Calu3 (cell line): ENCODE measurements at regions not wholly inside any gene's neighbourhood (a gene's known extent, or its start where the extent isn't known, plus 50 kb on each side); places are given as distances from the start of the nearest gene placed in this dataset.

Source experiments
- BruUV-seq: library from RNA; stranded (reverse); fragments of 400-500 nt; replicated peaks from 2 replicates; lab custom pipeline; 2021; lab: Mats Ljungman, UMichigan
- CTCF ChIA-PET: fragments of 300-600 bp; sonication (Branson Sonifier 250); formaldehyde crosslinking; loops from one replicate; lab custom pipeline; 2022; ENCODE audit warnings: antibody characterized with exemption; lab: Charles Lee
- DNase-seq: peaks from one replicate; pipeline ENCODE4 v3.0.0; 2022
- H3K27ac Mint-ChIP-seq: one replicate; pipeline ENCODE4 v1.8.0; 2022; ENCODE audit warnings: mixed read lengths; ENCODE audit not compliant: unreplicated experiment
- H3K27me3 Mint-ChIP-seq: one replicate; pipeline ENCODE4 v1.8.0; 2022; ENCODE audit warnings: mixed read lengths; ENCODE audit not compliant: unreplicated experiment
- H3K36me3 Mint-ChIP-seq: one replicate; pipeline ENCODE4 v1.8.0; 2022; ENCODE audit warnings: mild to moderate bottlenecking, moderate library complexity, mixed read lengths; ENCODE audit not compliant: insufficient read depth, unreplicated experiment
- H3K4me1 Mint-ChIP-seq: one replicate; pipeline ENCODE4 v1.8.0; 2022; ENCODE audit warnings: mild to moderate bottlenecking, low read depth, mixed read lengths; ENCODE audit not compliant: unreplicated experiment
- H3K4me3 Mint-ChIP-seq: one replicate; pipeline ENCODE4 v1.8.0; 2022; ENCODE audit warnings: mild to moderate bottlenecking, low read depth, moderate library complexity, mixed read lengths; ENCODE audit not compliant: unreplicated experiment
- H3K9me3 Mint-ChIP-seq: one replicate; pipeline ENCODE4 v1.8.0; 2022; ENCODE audit warnings: low read depth, mixed read lengths; ENCODE audit not compliant: unreplicated experiment
- intact Hi-C: fragments of 100-400 bp; cut with micrococcal nuclease; formaldehyde crosslinking; loops from one replicate; pipeline ENCODE4 v1.10.0; 2022; ENCODE audit not compliant: unreplicated experiment
- TF ChIP-seq, protein P1 (sequence below): fragments of 200-600 bp; IDR thresholded peaks from one replicate; pipeline ENCODE4 v1.8.0; 2022; ENCODE audit warnings: antibody characterized with exemption; ENCODE audit not compliant: unreplicated experiment

DNA sequence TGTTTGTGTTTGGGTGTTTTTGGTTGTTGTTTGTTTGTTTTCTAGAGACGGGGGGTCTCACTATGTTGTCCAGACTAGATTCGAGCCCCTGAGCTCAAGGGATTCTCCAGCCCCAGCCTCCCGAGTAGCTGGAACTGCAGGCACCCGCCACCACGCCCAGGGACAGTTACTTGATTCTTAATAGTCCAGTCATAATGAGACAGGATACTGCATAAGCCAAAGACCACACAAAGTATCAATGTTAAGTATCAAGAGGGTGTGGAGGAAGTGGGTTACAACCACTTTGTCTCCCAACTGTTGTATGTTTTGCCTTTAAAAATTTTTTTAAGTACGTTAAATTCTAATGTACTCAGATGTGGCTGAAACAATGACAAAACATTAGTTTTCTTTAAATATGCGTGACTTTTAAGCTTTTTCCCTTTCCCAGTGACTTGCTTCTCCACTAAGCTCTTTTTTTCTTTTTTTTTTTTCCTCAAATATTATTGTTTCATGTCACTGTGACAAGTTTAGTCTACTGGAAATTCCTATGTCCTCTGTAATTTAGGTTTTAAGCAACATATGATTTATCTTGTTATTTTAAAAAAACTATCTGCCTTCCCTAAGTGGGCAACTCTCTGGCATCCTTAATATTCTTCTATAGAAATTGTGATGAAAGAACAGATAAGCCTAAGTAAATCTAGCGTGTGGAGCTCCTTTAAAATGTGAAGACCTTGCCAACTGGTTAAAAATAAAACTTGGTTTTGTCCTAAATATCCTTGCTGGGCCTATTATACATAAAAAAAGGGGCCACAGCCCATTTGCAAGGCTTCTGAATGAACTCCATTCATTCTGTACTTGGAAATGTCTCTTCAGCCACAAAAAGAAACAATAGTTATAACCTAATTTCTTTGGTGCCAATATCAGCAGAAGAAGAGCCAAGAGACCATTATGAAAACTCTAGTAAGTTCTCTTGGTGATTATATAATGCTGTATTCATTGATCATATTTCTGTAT, 56.2 kb upstream of the DPH5 start:
- Mint-ChIP-seq H3K27me3 (no peaks in the 10 kb centered on the region), H3K4me3 (no peak overlapping the region), H3K4me1 (no peaks in the 10 kb centered on the region), H3K9me3 (no peaks in the 10 kb centered on the region), H3K27ac (no peak overlapping the region), H3K36me3 (peaks cover 5% of the 10 kb centered on the region)
- intact Hi-C loops = no loop called here
- no TSS peak for BruUV-seq
- no peak for DNase-seq
- CTCF ChIA-PET = no interaction called here
- TF ChIP-seq, protein P1, sequence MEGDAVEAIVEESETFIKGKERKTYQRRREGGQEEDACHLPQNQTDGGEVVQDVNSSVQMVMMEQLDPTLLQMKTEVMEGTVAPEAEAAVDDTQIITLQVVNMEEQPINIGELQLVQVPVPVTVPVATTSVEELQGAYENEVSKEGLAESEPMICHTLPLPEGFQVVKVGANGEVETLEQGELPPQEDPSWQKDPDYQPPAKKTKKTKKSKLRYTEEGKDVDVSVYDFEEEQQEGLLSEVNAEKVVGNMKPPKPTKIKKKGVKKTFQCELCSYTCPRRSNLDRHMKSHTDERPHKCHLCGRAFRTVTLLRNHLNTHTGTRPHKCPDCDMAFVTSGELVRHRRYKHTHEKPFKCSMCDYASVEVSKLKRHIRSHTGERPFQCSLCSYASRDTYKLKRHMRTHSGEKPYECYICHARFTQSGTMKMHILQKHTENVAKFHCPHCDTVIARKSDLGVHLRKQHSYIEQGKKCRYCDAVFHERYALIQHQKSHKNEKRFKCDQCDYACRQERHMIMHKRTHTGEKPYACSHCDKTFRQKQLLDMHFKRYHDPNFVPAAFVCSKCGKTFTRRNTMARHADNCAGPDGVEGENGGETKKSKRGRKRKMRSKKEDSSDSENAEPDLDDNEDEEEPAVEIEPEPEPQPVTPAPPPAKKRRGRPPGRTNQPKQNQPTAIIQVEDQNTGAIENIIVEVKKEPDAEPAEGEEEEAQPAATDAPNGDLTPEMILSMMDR = no peak

DNA sequence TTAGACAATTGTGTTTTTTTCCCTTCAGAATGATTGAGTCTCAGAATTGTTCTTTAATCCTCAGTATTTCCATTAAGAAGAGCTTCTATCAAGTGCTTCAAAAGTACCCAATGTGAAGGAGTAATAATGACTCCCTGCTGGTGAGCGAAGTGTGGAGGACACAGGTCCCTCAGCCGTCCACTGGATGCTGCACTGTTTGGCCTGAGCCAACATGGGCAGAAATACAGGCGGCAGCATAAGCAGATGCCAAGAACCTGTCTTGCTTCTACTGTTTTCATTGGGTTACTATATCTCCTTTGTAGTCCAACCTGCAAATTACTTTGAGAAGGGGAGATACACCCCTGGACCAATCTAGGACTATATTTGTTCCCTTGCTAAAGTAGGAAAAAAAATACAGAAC, 55.3 kb upstream of the DPH5 start:
- H3K27ac Mint-ChIP-seq = no peak overlapping the region
- CTCF ChIA-PET = no interaction called here
- intact Hi-C loops = no loop called here
- BruUV-seq = no TSS peak
- no peaks in the 10 kb centered on the region for H3K27me3 Mint-ChIP-seq
- no peaks in the 10 kb centered on the region for H3K9me3 Mint-ChIP-seq
- H3K36me3 Mint-ChIP-seq = peaks cover 5% of the 10 kb centered on the region
- no peak overlapping the region for H3K4me3 Mint-ChIP-seq
- TF ChIP-seq, protein P1 = no peak
- no peak for DNase-seq
- H3K4me1 Mint-ChIP-seq = no peaks in the 10 kb centered on the region

DNA sequence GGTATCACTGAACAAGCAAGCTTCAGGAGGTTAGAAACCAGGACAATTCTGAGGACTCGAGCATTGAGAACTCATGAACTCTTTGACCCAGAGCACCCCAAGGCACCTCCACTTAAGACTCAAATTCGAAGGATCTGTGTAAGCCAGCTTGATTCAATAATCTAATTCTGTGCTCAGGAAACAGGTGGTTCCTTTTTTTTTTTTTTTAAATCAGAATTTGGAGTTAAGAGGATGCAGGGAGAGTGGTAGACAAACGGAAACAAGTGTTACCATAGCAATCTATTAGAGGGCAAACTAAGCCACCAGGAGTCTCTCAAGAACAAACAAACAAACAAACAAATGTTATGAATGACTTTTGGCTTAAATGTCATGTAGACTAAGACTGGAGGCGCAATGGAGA, 53.8 kb upstream of the DPH5 start:
- Mint-ChIP-seq H3K27me3 (no peaks in the 10 kb centered on the region), H3K4me1 (no peaks in the 10 kb centered on the region), H3K27ac (no peak overlapping the region), H3K36me3 (peaks cover 5% of the 10 kb centered on the region), H3K4me3 (no peak overlapping the region), H3K9me3 (no peaks in the 10 kb centered on the region)
- TF ChIP-seq, protein P1 = no peak
- no peak for DNase-seq
- intact Hi-C loops = no loop called here
- CTCF ChIA-PET = no interaction called here
- no TSS peak for BruUV-seq

DNA sequence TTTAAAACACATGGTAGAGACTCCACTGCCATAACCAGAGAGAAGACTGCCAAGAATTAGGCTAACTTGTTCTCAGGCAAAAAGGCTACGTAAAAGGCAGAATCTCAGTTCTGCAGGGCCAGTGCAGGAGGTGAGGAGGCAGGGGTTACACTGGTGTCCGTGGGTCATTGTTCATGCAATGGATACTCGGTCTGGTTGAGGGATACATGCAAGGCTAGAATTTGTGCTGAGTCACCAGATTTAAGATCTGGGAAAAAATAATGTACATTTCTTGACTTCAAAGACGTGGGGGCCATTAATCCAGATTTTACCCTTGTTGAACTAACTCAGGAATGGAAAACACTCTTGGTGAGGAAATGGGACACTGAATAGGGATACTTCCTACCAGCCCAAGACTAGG, 52.3 kb upstream of the DPH5 start:
- no peak overlapping the region for H3K27ac Mint-ChIP-seq
- peaks cover 5% of the 10 kb centered on the region for H3K36me3 Mint-ChIP-seq
- no peak overlapping the region for H3K4me3 Mint-ChIP-seq
- DNase-seq = no peak
- CTCF ChIA-PET = no interaction called here
- H3K4me1 Mint-ChIP-seq = no peaks in the 10 kb centered on the region
- no peaks in the 10 kb centered on the region for H3K27me3 Mint-ChIP-seq
- H3K9me3 Mint-ChIP-seq = no peaks in the 10 kb centered on the region
- no TSS peak for BruUV-seq
- intact Hi-C loops = no loop called here
- TF ChIP-seq, protein P1 = no peak
